H1 (cell line): ENCODE measurements at regions not wholly inside any gene's neighbourhood (a gene's known extent, or its start where the extent isn't known, plus 50 kb on each side); places are given as distances from the start of the nearest gene placed in this dataset.

Source experiments
- HDAC2 ChIP-seq, 2 experiments: fragments of 300-600 bp in 1 of 2; sonication (generic) in 1 of 2; IDR thresholded peaks; 2 replicates each; pipeline ENCODE4 v1.6.1; 2011 to 2012; ENCODE audit warnings: low read depth in 2 of 2, low read length in 2 of 2, mild to moderate bottlenecking in 2 of 2, moderate library complexity in 2 of 2, borderline replicate concordance in 1 of 2, inconsistent platforms in 1 of 2
- RNF2 ChIP-seq: fragments of 200-900, 300-1000 bp; sonication (generic); IDR thresholded peaks from 2 replicates; pipeline ENCODE4 v1.7.1; 2016; ENCODE audit warnings: borderline replicate concordance, low read depth, mild to moderate bottlenecking, antibody characterized with exemption, low read length; ENCODE audit not compliant: poor library complexity, severe bottlenecking; ENCODE audit errors: missing control alignments
- SRF ChIP-seq: IDR thresholded peaks from 2 replicates; pipeline ENCODE4 v1.6.1; 2011; ENCODE audit warnings: mild to moderate bottlenecking, low read depth, low read length, moderate library complexity
- TF ChIP-seq, protein P1 (sequence below): IDR thresholded peaks from 2 replicates; pipeline ENCODE4 v1.6.1; 2012; ENCODE audit warnings: inconsistent platforms

DNA sequence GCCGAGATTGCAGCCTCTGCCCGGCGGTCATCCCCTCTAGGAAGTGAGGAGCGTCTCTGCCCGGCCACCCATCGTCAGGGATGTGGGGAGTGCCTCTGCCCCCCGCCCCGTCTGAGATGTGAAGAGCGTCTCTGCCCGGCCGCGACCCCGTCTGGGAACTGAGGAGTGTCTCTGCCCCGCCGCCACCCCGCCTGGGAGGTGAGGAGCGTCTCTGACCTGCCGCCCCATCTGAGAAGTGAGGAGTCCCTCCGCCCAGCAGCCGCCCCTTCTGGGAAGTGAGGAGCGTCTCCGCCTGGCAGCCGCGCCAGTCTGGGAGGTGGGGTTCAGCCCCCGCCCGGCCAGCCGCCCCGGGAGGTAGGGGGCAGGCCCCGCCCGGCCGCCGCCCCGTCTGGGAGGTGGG is 544.0 kb downstream of the CCER1 start (continued):
- TF ChIP-seq HDAC2 (IDR thresholded peaks at IDR 0.05; ENCODE audit: borderline replicate concordance in 1 of 2, low read depth in 2 of 2, low read length in 2 of 2): no peak
- TF ChIP-seq, protein P1, sequence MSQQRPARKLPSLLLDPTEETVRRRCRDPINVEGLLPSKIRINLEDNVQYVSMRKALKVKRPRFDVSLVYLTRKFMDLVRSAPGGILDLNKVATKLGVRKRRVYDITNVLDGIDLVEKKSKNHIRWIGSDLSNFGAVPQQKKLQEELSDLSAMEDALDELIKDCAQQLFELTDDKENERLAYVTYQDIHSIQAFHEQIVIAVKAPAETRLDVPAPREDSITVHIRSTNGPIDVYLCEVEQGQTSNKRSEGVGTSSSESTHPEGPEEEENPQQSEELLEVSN: no peak
- TF ChIP-seq RNF2: no peak
- no peak for TF ChIP-seq SRF
